SK-N-SH (cell line): ENCODE measurements at regions not wholly inside any gene's neighbourhood (a gene's known extent, or its start where the extent isn't known, plus 50 kb on each side); places are given as distances from the start of the nearest gene placed in this dataset.
A peak's percentile ranks its signal among the peaks of the same experiment; 100 is the strongest.

Experiments
- CTCF ChIA-PET: fragments of 300-600, 350-600 bp; formaldehyde crosslinking; extraction: SDS; loops from one replicate; lab custom pipeline; 2021; lab: Yijun Ruan, JAX
- POLR2A ChIA-PET: fragments of 350-600 bp; sonication (Branson Sonifier 250); formaldehyde crosslinking; extraction: SDS; loops from one replicate; lab custom pipeline; 2020; ENCODE audit warnings: antibody characterized with exemption, inconsistent platforms; lab: Yijun Ruan, JAX
- DNase-seq: peaks from one replicate; pipeline ENCODE4 v3.0.0; 2012
- H2AFZ ChIP-seq: fragments of 200-600 bp; sonication (generic); 2 replicates; pipeline ENCODE4 v1.8.1; 2016; ENCODE audit warnings: antibody characterized with exemption, mild to moderate bottlenecking, low read depth
- H3F3A ChIP-seq: fragments of 200-600 bp; sonication (generic); replicated peaks from 2 replicates; pipeline ENCODE3; 2016; ENCODE audit warnings: antibody characterized with exemption, mild to moderate bottlenecking; ENCODE audit not compliant: insufficient read depth
- H3K27ac ChIP-seq, 2 experiments: fragments of 200-500 bp in 1 of 2; fragments of 200-600 bp in 1 of 2; sonication (Bioruptor generic) in 1 of 2; sonication (generic), shearing (Covaris generic) in 1 of 2; 2 replicates each; pipeline versions ENCODE4 v1.5.1 to v1.6.1; 2014 to 2016; ENCODE audit warnings: low read depth in 2 of 2, inconsistent platforms in 1 of 2, low read length in 1 of 2, mild to moderate bottlenecking in 1 of 2, mixed read lengths in 1 of 2
- H3K27me3 ChIP-seq: fragments of 200-600 bp; sonication (generic), shearing (Covaris generic); 2 replicates; pipeline ENCODE4 v1.6.1; 2016; ENCODE audit warnings: mixed run types; ENCODE audit not compliant: insufficient read depth
- H3K36me3 ChIP-seq, 2 experiments: fragments of 200-500 bp in 1 of 2; fragments of 200-600 bp in 1 of 2; sonication (Bioruptor generic) in 1 of 2; sonication (generic) in 1 of 2; replicated peaks in 1 of 2; 2 replicates each; pipeline versions ENCODE3 to v1.5.1; 2014 to 2016; ENCODE audit warnings: low read length in 1 of 2, mild to moderate bottlenecking in 1 of 2; ENCODE audit not compliant: insufficient read depth in 2 of 2, control insufficient read depth in 1 of 2
- H3K4me1 ChIP-seq, 2 experiments: fragments of 200-500 bp in 1 of 2; fragments of 200-600 bp in 1 of 2; sonication (Bioruptor generic) in 1 of 2; sonication (generic), shearing (Covaris generic) in 1 of 2; 2 replicates each; pipeline versions ENCODE4 v1.5.1 to v1.6.1; 2014 to 2016; ENCODE audit warnings: low read depth in 1 of 2, low read length in 1 of 2, mixed run types in 1 of 2; ENCODE audit not compliant: insufficient read depth in 2 of 2, control insufficient read depth in 1 of 2
- H3K4me2 ChIP-seq: fragments of 200-600 bp; sonication (generic), shearing (Covaris generic); 2 replicates; pipeline ENCODE4 v1.6.1; 2017; ENCODE audit warnings: mixed run types
- H3K4me3 ChIP-seq, 2 experiments: fragments of 200-500 bp in 1 of 2; fragments of 200-600 bp in 1 of 2; sonication (Bioruptor generic) in 1 of 2; sonication (generic), shearing (Covaris generic) in 1 of 2; 2 replicates each; pipeline versions ENCODE4 v1.5.1 to v1.8.1; 2014 to 2016; ENCODE audit warnings: low read depth in 2 of 2, inconsistent platforms in 1 of 2, low read length in 1 of 2, mild to moderate bottlenecking in 1 of 2, mixed read lengths in 1 of 2, moderate library complexity in 1 of 2
- H3K79me2 ChIP-seq: fragments of 200-600 bp; sonication (generic); 2 replicates; pipeline ENCODE4 v1.8.1; 2017; ENCODE audit warnings: mild to moderate bottlenecking; ENCODE audit not compliant: insufficient read depth
- H3K9ac ChIP-seq: fragments of 200-600 bp; sonication (generic); 2 replicates; pipeline ENCODE4 v1.6.1; 2017; ENCODE audit warnings: mixed run types
- H3K9me2 ChIP-seq: fragments of 200-600 bp; sonication (generic); 2 replicates; pipeline ENCODE4 v1.6.1; 2017; ENCODE audit warnings: mixed run types
- H3K9me3 ChIP-seq: fragments of 200-600 bp; sonication (generic); 2 replicates; pipeline ENCODE4 v1.6.1; 2017; ENCODE audit warnings: mixed run types, mild to moderate bottlenecking, moderate library complexity
- H4K20me1 ChIP-seq: fragments of 200-600 bp; sonication (generic); 2 replicates; pipeline ENCODE4 v1.6.1; 2017; ENCODE audit warnings: mild to moderate bottlenecking, mixed run types; ENCODE audit not compliant: insufficient read depth
- EP300 ChIP-seq, 2 experiments: IDR thresholded peaks; 2 replicates each; pipeline versions ENCODE4 v1.4.0 to v1.6.1; 2012; ENCODE audit warnings: borderline replicate concordance in 1 of 2, low read depth in 1 of 2, low read length in 1 of 2
- EZH2phosphoT487 ChIP-seq: fragments of 200-600 bp; sonication (generic); IDR thresholded peaks from 2 replicates; pipeline ENCODE4 v1.6.1; 2017; ENCODE audit warnings: low read depth, mixed run types, mild to moderate bottlenecking, antibody characterized with exemption, moderate library complexity, borderline replicate concordance
- FOXM1 ChIP-seq: IDR thresholded peaks from 2 replicates; pipeline ENCODE4 v1.4.0; 2012; ENCODE audit warnings: low read depth, mild to moderate bottlenecking
- GATA2 ChIP-seq: sonication (generic); formaldehyde crosslinking; IDR thresholded peaks from 2 replicates; pipeline ENCODE4 v1.5.0; 2020; ENCODE audit warnings: mild to moderate bottlenecking, missing genetic modification reagents
- MXI1 ChIP-seq: IDR thresholded peaks from 2 replicates; pipeline ENCODE4 v1.6.1; 2012; ENCODE audit warnings: mild to moderate bottlenecking, low read depth, low read length, improper control_type of control experiment
- WGBS: methylation state at CpG from one replicate; pipeline ENCODE4 v1.1.6; 2017; ENCODE audit warnings: low lambda C conversion rate; 5-methylcytosine and 5-hydroxymethylcytosine counted together
- TF ChIP-seq, protein P1 (sequence below): IDR thresholded peaks from 2 replicates; pipeline ENCODE4 v1.4.0; 2012; ENCODE audit warnings: low read depth, borderline replicate concordance
- TF ChIP-seq, protein P2 (sequence below): IDR thresholded peaks from 2 replicates; pipeline ENCODE4 v1.4.0; 2012; ENCODE audit warnings: low read depth, borderline replicate concordance
- TF ChIP-seq, protein P3 (sequence below): fragments of 150-350 bp; IDR thresholded peaks from 2 replicates; pipeline ENCODE4 v1.6.1; 2016; ENCODE audit warnings: mild to moderate bottlenecking, low read depth, low read length
- TF ChIP-seq, protein P4 (sequence below): IDR thresholded peaks from 2 replicates; pipeline ENCODE4 v1.6.1; 2012; ENCODE audit warnings: mild to moderate bottlenecking, low read depth, low read length, moderate library complexity

DNA sequence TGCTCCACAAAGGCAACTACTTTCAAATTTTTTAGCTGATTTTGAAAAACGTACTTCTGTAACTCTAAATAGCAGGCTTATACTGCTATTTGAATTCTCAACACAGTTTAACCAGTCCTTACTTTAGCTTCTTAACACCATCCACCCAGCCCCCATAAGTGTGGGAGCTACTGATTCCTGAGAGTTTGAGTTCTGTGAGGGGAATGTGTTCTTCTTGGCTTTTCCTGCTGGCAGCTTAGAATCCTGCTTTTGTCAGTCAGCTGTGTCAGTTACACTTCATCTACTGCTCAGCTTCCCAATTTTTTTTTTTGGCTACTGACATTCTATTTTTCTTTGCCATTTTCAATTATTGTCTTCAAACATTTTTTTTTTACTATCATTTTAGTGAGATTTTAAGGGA is 440.4 kb downstream of the INSC start:
- Histone ChIP-seq H3K27ac (peak overlapping the region in 1 of 2 experiments; percentile 67; a peak in 1 of 4 replicates), H3K9me2 (no peaks in the 10 kb centered on the region), H3K4me3 (no peak overlapping the region), H3K27me3 (no peaks in the 10 kb centered on the region), H3K4me2 (no peak overlapping the region), H3K36me3 (no peaks in the 10 kb centered on the region), H3K9ac (no peak overlapping the region), H4K20me1 (no peaks in the 10 kb centered on the region)
- POLR2A ChIA-PET: no interaction called here
- peak; percentile 28 for DNase-seq
- TF ChIP-seq FOXM1 (no peak), EP300 (IDR thresholded peaks at IDR 0.05; ENCODE audit: borderline replicate concordance in 1 of 2, low read depth in 1 of 2, low read length in 1 of 2) (no peak), EZH2phosphoT487 (no peak), MXI1 (no peak), GATA2 (CRISPR knock-in tag) (no peak)
- TF ChIP-seq, protein P1, sequence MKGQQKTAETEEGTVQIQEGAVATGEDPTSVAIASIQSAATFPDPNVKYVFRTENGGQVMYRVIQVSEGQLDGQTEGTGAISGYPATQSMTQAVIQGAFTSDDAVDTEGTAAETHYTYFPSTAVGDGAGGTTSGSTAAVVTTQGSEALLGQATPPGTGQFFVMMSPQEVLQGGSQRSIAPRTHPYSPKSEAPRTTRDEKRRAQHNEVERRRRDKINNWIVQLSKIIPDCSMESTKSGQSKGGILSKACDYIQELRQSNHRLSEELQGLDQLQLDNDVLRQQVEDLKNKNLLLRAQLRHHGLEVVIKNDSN: no peak
- TF ChIP-seq, protein P2, sequence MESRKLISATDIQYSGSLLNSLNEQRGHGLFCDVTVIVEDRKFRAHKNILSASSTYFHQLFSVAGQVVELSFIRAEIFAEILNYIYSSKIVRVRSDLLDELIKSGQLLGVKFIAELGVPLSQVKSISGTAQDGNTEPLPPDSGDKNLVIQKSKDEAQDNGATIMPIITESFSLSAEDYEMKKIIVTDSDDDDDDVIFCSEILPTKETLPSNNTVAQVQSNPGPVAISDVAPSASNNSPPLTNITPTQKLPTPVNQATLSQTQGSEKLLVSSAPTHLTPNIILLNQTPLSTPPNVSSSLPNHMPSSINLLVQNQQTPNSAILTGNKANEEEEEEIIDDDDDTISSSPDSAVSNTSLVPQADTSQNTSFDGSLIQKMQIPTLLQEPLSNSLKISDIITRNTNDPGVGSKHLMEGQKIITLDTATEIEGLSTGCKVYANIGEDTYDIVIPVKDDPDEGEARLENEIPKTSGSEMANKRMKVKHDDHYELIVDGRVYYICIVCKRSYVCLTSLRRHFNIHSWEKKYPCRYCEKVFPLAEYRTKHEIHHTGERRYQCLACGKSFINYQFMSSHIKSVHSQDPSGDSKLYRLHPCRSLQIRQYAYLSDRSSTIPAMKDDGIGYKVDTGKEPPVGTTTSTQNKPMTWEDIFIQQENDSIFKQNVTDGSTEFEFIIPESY: no peak
- TF ChIP-seq, protein P3, sequence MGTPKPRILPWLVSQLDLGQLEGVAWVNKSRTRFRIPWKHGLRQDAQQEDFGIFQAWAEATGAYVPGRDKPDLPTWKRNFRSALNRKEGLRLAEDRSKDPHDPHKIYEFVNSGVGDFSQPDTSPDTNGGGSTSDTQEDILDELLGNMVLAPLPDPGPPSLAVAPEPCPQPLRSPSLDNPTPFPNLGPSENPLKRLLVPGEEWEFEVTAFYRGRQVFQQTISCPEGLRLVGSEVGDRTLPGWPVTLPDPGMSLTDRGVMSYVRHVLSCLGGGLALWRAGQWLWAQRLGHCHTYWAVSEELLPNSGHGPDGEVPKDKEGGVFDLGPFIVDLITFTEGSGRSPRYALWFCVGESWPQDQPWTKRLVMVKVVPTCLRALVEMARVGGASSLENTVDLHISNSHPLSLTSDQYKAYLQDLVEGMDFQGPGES: no peak
- TF ChIP-seq, protein P4, sequence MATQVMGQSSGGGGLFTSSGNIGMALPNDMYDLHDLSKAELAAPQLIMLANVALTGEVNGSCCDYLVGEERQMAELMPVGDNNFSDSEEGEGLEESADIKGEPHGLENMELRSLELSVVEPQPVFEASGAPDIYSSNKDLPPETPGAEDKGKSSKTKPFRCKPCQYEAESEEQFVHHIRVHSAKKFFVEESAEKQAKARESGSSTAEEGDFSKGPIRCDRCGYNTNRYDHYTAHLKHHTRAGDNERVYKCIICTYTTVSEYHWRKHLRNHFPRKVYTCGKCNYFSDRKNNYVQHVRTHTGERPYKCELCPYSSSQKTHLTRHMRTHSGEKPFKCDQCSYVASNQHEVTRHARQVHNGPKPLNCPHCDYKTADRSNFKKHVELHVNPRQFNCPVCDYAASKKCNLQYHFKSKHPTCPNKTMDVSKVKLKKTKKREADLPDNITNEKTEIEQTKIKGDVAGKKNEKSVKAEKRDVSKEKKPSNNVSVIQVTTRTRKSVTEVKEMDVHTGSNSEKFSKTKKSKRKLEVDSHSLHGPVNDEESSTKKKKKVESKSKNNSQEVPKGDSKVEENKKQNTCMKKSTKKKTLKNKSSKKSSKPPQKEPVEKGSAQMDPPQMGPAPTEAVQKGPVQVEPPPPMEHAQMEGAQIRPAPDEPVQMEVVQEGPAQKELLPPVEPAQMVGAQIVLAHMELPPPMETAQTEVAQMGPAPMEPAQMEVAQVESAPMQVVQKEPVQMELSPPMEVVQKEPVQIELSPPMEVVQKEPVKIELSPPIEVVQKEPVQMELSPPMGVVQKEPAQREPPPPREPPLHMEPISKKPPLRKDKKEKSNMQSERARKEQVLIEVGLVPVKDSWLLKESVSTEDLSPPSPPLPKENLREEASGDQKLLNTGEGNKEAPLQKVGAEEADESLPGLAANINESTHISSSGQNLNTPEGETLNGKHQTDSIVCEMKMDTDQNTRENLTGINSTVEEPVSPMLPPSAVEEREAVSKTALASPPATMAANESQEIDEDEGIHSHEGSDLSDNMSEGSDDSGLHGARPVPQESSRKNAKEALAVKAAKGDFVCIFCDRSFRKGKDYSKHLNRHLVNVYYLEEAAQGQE: no peak
- TF ChIP-seq, all 33 proteins: peak for 0
- Histone ChIP-seq H2AFZ (no peak overlapping the region), H3K79me2 (no peaks in the 10 kb centered on the region), H3F3A (no peaks in the 10 kb centered on the region), H3K4me1 (peaks cover 0 to 6% of the 10 kb centered on the region in 2 experiments; a peak in 2 of 4 replicates), H3K9me3 (no peaks in the 10 kb centered on the region)
- CTCF ChIA-PET: interaction anchor here (0.6 to 1.0 kb wide), 4 partner anchors 11 to 800 kb away, joined by 3 to 4 read pairs (median 4); no protein-coding TSS in a partner anchor
- 17% methylated on average over 1 of the region's 1 CpG for WGBS
